MM.1S (cell line): ENCODE measurements at regions not wholly inside any gene's neighbourhood (a gene's known extent, or its start where the extent isn't known, plus 50 kb on each side); places are given as distances from the start of the nearest gene placed in this dataset.

ENCODE experiments used
- EZH2 ChIP-seq: fragments of 300-600 bp; sonication (generic); optimal IDR thresholded peaks from 2 replicates; pipeline ENCODE3; 2017; ENCODE audit warnings: low read depth, mild to moderate bottlenecking, antibody characterized with exemption, low read length, mixed read lengths
- EZH2phosphoT487 ChIP-seq: fragments of 300-600 bp; sonication (generic); IDR thresholded peaks from 2 replicates; pipeline ENCODE4 v1.6.1; 2018; ENCODE audit warnings: antibody characterized with exemption, low read length
- TF ChIP-seq, protein P1 (sequence below): fragments of 300-600 bp; sonication (generic); IDR thresholded peaks from 2 replicates; pipeline ENCODE4 v1.5.1; 2016; ENCODE audit warnings: antibody characterized with exemption, low read length, mixed read lengths

DNA sequence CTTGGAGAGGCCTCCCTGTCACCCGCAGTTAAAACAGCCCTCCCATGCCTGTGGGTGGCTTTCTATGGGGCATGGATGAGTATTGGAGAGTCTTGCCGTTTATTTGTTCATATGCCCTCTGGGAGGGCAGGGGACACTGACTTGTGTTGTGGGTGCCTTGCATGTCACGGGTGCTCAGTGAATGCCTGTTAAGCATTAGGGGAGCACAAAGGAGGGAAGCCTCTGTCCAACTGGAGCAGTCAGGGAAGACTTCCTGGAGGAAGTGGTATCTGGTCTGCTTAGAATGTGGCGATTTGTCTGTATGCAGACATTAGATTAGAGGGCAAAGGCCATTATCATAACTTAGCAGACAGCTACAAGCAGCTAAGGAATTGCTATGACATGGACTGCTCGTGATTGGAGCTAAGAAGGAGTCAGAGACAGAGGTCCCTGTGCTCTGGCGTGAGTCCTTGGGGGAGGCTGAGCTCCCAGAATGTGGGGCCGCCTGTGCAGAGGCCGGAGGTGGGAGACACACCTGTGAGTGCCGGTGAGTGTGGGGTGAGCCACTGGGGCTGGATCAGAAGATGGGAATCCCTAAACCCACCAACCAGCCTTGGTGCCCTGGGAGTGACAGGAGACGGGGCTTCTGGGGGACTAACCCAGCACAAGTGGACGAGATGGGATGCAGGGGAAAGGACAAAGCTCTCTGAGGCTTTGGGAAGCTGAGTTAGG lies 286.1 kb downstream of the SEC14L1 start:
- TF ChIP-seq, protein P1, sequence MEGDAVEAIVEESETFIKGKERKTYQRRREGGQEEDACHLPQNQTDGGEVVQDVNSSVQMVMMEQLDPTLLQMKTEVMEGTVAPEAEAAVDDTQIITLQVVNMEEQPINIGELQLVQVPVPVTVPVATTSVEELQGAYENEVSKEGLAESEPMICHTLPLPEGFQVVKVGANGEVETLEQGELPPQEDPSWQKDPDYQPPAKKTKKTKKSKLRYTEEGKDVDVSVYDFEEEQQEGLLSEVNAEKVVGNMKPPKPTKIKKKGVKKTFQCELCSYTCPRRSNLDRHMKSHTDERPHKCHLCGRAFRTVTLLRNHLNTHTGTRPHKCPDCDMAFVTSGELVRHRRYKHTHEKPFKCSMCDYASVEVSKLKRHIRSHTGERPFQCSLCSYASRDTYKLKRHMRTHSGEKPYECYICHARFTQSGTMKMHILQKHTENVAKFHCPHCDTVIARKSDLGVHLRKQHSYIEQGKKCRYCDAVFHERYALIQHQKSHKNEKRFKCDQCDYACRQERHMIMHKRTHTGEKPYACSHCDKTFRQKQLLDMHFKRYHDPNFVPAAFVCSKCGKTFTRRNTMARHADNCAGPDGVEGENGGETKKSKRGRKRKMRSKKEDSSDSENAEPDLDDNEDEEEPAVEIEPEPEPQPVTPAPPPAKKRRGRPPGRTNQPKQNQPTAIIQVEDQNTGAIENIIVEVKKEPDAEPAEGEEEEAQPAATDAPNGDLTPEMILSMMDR = no peak
- TF ChIP-seq EZH2phosphoT487 = no peak
- TF ChIP-seq EZH2 = no peak
